HL-60 (cell line): ENCODE measurements at regions not wholly inside any gene's neighbourhood (a gene's known extent, or its start where the extent isn't known, plus 50 kb on each side); places are given as distances from the start of the nearest gene placed in this dataset.

ENCODE experiments used
- GABPA ChIP-seq: IDR thresholded peaks from 2 replicates; pipeline ENCODE4 v1.6.1; 2012; ENCODE audit warnings: low read depth
- TF ChIP-seq, protein P1 (sequence below): IDR thresholded peaks from one replicate; pipeline ENCODE4 v1.5.1; 2011; ENCODE audit warnings: low read length, control low read depth, inconsistent platforms; ENCODE audit not compliant: insufficient read depth
- TF ChIP-seq, protein P2 (sequence below): IDR thresholded peaks from 2 replicates; pipeline ENCODE4 v1.6.1; 2012; ENCODE audit warnings: low read depth; ENCODE audit not compliant: insufficient replicate concordance

- TF ChIP-seq, protein P1, sequence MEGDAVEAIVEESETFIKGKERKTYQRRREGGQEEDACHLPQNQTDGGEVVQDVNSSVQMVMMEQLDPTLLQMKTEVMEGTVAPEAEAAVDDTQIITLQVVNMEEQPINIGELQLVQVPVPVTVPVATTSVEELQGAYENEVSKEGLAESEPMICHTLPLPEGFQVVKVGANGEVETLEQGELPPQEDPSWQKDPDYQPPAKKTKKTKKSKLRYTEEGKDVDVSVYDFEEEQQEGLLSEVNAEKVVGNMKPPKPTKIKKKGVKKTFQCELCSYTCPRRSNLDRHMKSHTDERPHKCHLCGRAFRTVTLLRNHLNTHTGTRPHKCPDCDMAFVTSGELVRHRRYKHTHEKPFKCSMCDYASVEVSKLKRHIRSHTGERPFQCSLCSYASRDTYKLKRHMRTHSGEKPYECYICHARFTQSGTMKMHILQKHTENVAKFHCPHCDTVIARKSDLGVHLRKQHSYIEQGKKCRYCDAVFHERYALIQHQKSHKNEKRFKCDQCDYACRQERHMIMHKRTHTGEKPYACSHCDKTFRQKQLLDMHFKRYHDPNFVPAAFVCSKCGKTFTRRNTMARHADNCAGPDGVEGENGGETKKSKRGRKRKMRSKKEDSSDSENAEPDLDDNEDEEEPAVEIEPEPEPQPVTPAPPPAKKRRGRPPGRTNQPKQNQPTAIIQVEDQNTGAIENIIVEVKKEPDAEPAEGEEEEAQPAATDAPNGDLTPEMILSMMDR = no peak
- TF ChIP-seq GABPA = no peak
- TF ChIP-seq, protein P2, sequence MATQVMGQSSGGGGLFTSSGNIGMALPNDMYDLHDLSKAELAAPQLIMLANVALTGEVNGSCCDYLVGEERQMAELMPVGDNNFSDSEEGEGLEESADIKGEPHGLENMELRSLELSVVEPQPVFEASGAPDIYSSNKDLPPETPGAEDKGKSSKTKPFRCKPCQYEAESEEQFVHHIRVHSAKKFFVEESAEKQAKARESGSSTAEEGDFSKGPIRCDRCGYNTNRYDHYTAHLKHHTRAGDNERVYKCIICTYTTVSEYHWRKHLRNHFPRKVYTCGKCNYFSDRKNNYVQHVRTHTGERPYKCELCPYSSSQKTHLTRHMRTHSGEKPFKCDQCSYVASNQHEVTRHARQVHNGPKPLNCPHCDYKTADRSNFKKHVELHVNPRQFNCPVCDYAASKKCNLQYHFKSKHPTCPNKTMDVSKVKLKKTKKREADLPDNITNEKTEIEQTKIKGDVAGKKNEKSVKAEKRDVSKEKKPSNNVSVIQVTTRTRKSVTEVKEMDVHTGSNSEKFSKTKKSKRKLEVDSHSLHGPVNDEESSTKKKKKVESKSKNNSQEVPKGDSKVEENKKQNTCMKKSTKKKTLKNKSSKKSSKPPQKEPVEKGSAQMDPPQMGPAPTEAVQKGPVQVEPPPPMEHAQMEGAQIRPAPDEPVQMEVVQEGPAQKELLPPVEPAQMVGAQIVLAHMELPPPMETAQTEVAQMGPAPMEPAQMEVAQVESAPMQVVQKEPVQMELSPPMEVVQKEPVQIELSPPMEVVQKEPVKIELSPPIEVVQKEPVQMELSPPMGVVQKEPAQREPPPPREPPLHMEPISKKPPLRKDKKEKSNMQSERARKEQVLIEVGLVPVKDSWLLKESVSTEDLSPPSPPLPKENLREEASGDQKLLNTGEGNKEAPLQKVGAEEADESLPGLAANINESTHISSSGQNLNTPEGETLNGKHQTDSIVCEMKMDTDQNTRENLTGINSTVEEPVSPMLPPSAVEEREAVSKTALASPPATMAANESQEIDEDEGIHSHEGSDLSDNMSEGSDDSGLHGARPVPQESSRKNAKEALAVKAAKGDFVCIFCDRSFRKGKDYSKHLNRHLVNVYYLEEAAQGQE = no peak
Measured at GRCh38 chr17:78301821-78302213, 58.1 kb downstream of the SOCS3 start.
